Lung microvascular endothelial cell (primary cell): ENCODE measurements at regions not wholly inside any gene's neighbourhood (a gene's known extent, or its start where the extent isn't known, plus 50 kb on each side); places are given as distances from the start of the nearest gene placed in this dataset.
A peak's percentile ranks its signal among the peaks of the same experiment; 100 is the strongest.

ENCODE experiments used
- DNase-seq, 2 donors: peaks; one replicate each; pipeline versions ENCODE4 v3.0.0 to v3.0.0-alpha.2; 2010; ENCODE audit warnings: low read depth in 2 of 2

- no peak for DNase-seq
Measured at GRCh38 chr2:136404925-136405324, 287.0 kb upstream of the CXCR4 start.

GRCh38 chr2:136404176-136404575 lies 286.2 kb upstream of the CXCR4 start:
- DNase-seq: no peak

DNA sequence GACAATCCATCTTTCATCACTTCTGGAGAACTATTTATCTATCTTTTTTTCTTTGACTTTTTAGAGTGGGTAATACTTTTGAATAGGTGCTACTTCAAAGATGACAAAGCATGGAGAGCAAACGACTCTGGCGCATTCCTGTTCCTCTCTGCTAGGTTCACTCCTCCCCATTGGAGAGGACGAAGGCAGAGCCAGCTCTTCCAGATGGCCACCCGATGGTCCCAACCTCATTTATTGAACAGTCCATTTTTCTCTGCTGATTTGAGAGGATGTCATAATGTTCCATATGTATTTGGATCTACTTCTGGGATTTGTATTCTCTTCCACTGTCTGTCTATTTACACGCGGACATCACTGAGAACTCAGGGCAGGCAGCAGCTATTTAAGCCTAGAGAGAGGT lies 284.3 kb upstream of the CXCR4 start:
- DNase-seq: no peak

DNA sequence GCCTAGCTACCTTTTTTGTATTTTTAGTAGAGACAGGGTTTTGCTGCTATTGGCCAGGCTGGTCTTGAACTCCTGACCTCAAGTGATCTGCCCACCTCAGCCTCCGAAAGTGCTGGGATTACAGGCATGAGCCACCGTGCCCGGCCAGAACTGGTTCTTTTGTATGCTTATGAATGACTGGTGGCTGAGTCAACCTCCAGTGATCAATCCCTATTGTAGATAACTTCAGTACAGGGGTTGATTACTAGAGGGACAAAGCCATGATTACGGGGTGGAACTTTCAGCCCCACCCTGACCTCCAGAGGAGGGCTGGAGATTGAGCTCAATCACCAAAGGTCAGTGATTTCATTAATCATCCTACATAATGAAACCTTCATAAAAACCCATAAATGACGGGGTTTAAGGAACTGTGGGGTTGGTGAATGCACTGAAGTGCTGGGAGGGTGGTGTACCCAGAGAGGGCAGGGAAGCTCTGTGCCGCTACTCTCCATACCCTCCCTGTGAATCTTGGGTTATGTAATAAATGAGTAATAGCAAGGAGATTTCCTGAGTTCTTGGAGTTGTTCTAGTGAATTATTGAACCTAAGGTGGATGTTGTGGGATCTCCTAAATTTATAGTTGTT lies 281.8 kb upstream of the CXCR4 start:
- DNase-seq: no peak

DNA sequence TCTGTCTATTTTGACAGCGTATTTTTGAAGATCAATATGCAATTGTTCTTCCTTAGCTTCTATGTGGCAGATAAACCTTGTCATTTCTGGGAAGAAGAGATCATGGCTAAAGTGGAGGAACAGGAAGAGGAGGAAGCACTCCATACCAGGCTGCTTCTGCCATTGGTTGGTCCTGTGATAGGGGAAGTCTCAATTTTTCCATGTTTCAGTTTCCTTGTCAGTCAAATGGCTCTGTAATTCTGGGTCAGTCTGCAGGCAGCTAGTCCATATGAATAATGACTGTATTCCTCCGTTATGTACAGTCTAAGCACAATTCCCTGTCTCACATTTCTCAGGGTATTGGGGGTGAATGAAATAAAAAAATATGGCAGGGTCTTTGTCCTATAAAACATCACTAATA lies 277.6 kb upstream of the CXCR4 start:
- no peak for DNase-seq

DNA sequence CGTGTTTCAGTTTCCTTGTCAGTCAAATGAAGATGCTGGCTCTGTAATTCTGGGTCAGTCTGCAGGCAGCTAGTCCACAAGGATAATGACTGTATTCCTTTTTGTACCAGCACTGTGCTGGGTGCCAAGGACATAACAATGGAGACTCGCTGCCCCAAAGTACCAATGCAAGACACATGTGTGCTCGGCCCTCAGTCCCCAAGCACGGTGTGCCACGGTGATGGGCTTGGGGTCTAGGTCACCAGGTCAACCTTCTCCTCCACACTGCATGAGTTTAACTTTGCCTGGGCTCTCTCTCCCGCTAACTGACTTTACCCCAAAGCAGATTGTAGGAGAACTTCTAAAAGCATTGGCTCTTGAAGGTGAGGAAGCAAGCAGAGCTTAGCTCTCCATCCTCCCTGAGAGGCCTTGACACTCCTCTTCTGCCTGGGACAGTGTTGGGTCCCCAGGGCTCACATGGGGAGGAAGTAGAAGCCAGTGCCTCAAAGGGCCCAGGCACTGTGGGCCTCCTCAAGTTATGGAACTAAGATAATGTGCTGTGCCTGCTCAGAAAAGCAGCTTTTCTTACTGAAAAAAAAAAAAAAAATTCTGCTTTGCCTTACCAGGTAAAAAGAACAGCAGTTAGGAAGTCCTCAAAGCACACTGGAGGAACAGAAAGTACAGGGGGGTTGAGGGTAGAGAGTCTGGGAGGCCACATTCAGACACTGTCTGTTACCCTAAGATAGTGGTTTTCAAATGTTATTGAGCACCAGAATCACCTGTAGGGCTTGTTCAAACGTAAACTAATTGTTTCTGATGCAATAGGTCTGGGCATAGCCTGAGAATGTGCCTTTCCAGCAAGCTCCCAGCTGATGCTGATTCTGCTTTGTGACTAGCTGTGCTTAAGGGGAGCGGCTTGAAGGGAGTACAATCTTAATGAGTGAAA lies 276.4 kb upstream of the CXCR4 start:
- no peak for DNase-seq

DNA sequence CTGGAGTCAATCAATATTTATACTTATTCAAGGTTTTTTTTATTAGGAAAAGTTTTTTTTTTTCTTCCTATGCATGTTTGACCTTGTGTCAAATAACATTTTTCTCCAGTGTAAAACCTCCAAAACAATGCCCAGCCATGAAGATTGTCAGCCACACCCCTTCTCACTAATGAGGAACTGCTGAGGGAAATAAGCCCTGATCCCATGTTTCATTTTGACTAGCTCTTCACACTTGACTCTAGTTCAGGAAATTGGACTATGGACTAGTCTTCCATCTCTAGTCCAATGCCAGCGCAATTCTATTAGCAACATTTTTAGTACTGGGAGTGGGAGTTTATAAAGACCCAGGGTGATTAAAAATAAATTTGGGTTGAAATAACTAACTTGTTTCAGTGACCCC lies 275.6 kb upstream of the CXCR4 start:
- no peak for DNase-seq

DNA sequence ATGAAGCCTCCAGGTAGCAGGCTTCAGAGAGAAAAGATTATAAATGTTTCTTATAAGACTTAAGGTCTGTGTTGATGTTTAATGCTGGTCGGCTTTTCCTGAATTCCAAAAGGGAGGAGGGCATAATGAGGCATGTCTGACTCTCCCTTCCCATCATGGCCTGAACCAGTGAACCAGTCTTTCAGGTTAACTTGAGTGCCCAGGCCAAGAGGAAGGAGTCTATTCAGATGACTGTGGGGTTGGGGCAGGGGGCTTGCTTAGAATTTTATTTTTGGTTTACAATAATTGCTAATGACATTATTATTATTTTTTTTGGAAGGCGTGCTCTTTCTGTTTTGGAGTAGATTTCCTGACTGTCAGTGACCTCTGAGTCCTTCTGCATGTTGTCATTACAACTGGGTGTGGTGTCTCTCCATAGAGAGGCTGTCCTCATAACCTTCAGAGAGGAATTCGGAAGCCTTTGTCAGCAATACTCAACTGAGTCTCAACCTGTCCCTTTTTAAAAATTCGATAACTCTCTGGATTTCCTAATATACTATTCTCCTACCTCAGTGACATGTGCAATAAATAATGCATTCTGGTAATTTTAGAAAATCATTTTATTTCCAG lies 275.1 kb upstream of the CXCR4 start:
- DNase-seq: no peak

GRCh38 chr2:136389809-136390208 lies 271.9 kb upstream of the CXCR4 start:
- no peak for DNase-seq

DNA sequence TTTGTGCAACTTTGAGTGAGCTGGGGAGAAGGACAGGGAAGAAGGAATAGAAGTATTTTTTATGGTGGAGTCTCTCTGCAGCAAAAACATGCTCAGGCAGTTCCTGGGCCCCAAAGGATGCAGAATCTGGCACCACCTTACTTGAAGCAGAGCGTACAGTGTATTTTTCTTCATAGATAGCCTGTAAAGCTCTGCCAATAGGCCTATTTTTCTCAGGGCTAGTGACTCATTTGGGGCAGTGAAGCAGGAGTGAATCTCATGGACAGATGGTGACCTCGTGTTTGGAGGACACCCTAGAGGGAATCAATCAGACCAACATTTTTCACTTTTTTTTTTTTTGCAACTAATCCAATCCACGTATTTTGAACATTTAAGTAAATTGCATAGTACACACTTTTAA lies 268.1 kb upstream of the CXCR4 start:
- DNase-seq: no peak

- peak; percentile 57 to 63 for DNase-seq
Measured at GRCh38 chr2:136384531-136385303, 266.8 kb upstream of the CXCR4 start.

GRCh38 chr2:136383167-136383566 lies 265.2 kb upstream of the CXCR4 start:
- DNase-seq: no peak

- DNase-seq: no peak
Measured at GRCh38 chr2:136381722-136382633, 264.0 kb upstream of the CXCR4 start.

GRCh38 chr2:136381245-136381644 lies 263.3 kb upstream of the CXCR4 start:
- no peak for DNase-seq

GRCh38 chr2:136378712-136379595 lies 261.0 kb upstream of the CXCR4 start:
- peak; percentile 73 to 82 for DNase-seq

GRCh38 chr2:136377423-136378382 lies 259.8 kb upstream of the CXCR4 start:
- DNase-seq: no peak

DNA sequence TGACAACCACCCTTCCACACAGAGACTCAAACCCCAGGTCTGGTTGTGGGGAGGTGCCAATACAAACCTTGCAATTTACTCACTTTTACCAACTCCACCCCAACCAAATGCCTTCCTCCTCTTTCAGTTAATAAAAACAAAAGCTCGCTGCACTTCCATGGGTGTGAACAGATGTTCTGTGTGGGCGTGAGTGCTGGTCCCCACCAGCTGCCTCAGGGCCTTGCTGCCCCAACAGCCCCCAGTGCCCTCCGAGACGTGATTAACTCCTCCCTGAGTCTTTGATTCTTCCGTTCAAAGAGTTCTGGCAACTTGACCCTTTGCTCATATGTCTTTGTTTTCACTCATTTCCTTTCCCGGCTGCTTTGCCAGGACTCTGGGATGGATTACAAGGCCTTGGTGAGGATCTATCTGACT lies 258.9 kb upstream of the CXCR4 start:
- DNase-seq: peak; percentile 6 to 88

DNA sequence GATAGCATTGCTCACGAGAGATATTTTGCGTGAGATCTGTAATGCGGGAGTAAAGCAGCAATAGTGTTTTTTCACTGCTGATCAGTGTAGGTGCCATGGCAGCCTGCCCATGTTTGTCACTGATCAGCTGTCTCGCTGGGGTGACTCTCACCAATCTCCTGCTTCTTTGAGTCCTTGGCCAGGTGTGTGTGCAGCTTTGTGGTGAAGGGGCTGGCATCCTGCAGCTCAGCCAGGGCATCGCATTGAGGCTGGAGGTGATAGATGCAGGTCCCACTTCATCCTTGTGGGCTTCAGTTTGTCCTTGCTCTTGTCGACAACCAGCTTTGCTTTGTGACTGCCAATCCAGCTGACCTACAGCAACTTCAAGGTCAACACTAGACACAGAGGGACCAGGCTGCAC lies 258.3 kb upstream of the CXCR4 start:
- no peak for DNase-seq
